Activated CD4-positive, alpha-beta memory T cell treated with anti-CD3 and anti-CD28 coated beads for 36 hours (primary cell): ENCODE measurements at regions not wholly inside any gene's neighbourhood (a gene's known extent, or its start where the extent isn't known, plus 50 kb on each side); places are given as distances from the start of the nearest gene placed in this dataset.
"Not testable (repeated sequence)": the region's sequence is repeated elsewhere in the genome, so short reads cannot be mapped to it uniquely, and the experiment has no call there.

ENCODE experiments used
- CTCF ChIA-PET: fragments of 350-600 bp; sonication (Branson Sonifier 250); formaldehyde crosslinking; loops from one replicate; lab custom pipeline; 2021; ENCODE audit warnings: antibody characterized with exemption, inconsistent platforms; lab: Charles Lee
- POLR2A ChIA-PET: fragments of 350-600 bp; sonication (Branson Sonifier 250); formaldehyde crosslinking; loops from one replicate; lab custom pipeline; 2021; ENCODE audit warnings: antibody characterized with exemption; lab: Charles Lee
- DNase-seq: peaks from one replicate; pipeline ENCODE4 v3.0.0-alpha.2; 2020
- H3K27ac Mint-ChIP-seq: one replicate; pipeline ENCODE4 v1.8.0; 2021; ENCODE audit warnings: mixed read lengths
- H3K27me3 Mint-ChIP-seq: one replicate; pipeline ENCODE4 v1.8.0; 2021; ENCODE audit warnings: mixed read lengths
- H3K36me3 Mint-ChIP-seq: one replicate; pipeline ENCODE4 v1.8.0; 2021; ENCODE audit warnings: mixed read lengths
- H3K4me1 Mint-ChIP-seq: one replicate; pipeline ENCODE4 v1.8.0; 2021; ENCODE audit warnings: low read depth, mixed read lengths
- H3K4me3 Mint-ChIP-seq: one replicate; pipeline ENCODE4 v1.8.0; 2021; ENCODE audit warnings: mild to moderate bottlenecking, mixed read lengths
- H3K9me3 Mint-ChIP-seq: one replicate; pipeline ENCODE4 v1.8.0; 2021; ENCODE audit warnings: mixed read lengths
- intact Hi-C: fragments of 100-400 bp; cut with micrococcal nuclease; formaldehyde crosslinking; loops from one replicate; pipeline ENCODE4 v1.15.1; 2023

DNA sequence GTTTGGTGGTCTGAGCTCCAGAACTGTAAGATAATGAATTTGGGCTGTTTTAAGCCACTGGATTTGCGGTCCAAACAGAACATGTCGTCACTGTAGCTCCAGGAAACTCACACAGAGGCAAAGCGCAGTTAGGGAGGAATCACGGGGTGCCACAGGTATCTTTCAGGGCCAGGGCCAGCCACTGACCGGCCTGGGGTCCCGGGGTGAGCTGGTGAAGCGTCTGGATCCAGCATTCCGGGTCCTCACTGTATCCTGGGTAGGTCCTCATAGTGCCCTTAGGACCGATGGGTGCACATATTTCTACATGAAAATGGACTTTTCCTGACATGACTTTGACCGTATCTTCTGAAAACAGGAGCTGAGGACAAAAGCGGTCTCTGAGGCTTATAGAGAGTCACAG lies 196.0 kb upstream of the HDAC4 start:
- intact Hi-C loops: no loop called here
- no peaks in the 10 kb centered on the region for H3K9me3 Mint-ChIP-seq
- ChIA-PET POLR2A (no interaction called here), CTCF (no interaction called here)
- H3K27ac Mint-ChIP-seq: no peak overlapping the region
- peaks cover 4% of the 10 kb centered on the region for H3K4me1 Mint-ChIP-seq
- H3K4me3 Mint-ChIP-seq: no peak overlapping the region
- H3K36me3 Mint-ChIP-seq: no peaks in the 10 kb centered on the region
- no peaks in the 10 kb centered on the region for H3K27me3 Mint-ChIP-seq
- DNase-seq: peak; percentile 5

DNA sequence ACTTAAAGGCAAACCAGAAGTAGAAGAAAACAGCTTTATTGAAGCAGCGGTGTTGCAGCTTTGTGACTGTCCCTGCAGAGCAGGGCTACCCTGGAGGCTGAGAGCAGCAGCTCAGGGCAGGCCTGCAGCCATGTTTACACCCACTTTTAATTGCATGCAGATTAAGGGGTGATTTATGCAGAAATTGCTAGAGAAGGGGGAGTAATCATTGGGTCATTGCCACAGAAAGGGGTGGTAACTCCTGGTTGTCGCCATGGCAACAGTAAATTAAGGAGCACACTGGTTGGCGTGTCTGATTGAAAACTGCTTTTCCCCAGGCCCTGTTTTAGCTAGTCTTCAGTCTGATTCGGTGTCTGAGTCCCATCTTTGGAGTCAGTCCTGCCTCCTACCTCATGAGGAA lies 195.4 kb upstream of the HDAC4 start:
- Mint-ChIP-seq H3K9me3 (no peaks in the 10 kb centered on the region), H3K4me3 (no peak overlapping the region), H3K27ac (no peak overlapping the region), H3K4me1 (no peaks in the 10 kb centered on the region), H3K36me3 (no peaks in the 10 kb centered on the region), H3K27me3 (no peaks in the 10 kb centered on the region)
- no peak for DNase-seq
- POLR2A ChIA-PET: no interaction called here
- CTCF ChIA-PET: no interaction called here
- intact Hi-C loops: no loop called here

DNA sequence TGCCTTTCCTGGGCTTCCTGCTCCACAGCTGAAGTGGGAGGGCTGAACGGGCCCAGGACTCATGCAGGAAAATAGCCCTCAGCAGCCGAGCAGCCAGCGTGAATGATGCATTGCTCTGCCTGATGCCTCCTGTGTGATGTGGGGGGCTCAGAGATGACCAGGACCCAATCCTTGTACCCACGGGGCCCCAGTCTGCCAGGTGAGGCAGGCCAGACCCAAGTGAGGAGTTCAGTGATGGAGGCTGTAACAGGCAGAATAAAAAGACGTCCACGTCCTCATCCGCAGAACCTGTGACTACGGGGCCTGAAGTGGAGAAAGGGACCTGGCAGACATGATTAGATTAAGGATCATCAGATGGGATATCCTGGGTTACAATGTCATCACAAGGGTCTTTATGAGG lies 194.9 kb upstream of the HDAC4 start:
- CTCF ChIA-PET: no interaction called here
- DNase-seq: no peak
- no peak overlapping the region for H3K27ac Mint-ChIP-seq
- H3K4me1 Mint-ChIP-seq: no peaks in the 10 kb centered on the region
- POLR2A ChIA-PET: no interaction called here
- H3K9me3 Mint-ChIP-seq: no peaks in the 10 kb centered on the region
- no peaks in the 10 kb centered on the region for H3K36me3 Mint-ChIP-seq
- intact Hi-C loops: no loop called here
- H3K27me3 Mint-ChIP-seq: no peaks in the 10 kb centered on the region
- H3K4me3 Mint-ChIP-seq: no peak overlapping the region

DNA sequence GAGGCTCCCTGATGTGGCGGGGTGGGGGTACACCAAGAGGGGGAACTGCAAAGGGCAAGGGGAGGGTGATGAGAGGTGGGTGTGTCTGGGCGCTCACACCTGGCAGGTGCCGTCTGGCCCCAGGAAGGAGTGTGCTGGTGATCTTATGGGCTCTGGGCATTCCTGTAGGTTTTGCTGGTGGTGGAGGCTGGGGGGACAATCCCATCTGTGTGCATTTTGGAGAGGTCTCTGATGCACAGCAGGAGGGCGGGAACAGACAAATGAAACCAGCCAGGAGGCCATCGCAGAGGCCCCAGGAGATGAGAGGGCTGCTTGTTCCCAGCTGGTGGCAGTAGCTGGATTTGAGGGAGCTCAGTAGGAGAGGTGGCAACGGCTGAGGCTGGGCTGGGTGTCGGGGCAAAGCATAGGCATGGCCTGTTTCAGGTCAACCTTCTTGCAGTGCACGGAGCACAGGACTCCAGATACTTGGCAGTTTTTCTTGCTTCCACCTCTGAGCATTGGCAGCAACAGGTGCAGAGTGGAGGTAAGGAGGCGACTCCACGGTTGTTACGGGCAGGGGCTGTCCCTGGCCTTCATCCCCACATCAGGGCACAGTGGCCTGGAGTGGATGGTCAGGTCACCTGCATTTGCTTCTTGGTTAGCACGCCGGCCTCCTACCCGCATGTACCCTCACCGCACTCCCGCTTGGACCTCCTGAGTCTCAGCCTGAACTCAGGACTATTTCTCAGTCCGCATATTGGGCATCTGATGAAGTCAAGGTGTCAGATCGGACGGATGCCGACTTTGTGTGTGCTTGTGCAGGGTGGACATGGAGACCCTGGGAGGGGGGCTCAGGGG lies 194.2 kb upstream of the HDAC4 start:
- Mint-ChIP-seq H3K9me3 (no peaks in the 10 kb centered on the region), H3K27me3 (no peaks in the 10 kb centered on the region), H3K4me1 (no peaks in the 10 kb centered on the region), H3K27ac (no peak overlapping the region), H3K36me3 (no peaks in the 10 kb centered on the region), H3K4me3 (no peak overlapping the region)
- POLR2A ChIA-PET: no interaction called here
- intact Hi-C loops: no loop called here
- peak; percentile 7 for DNase-seq
- CTCF ChIA-PET: interaction anchor here (0.7 kb wide), 1 partner anchor 26 kb away, joined by 3 read pairs; no protein-coding TSS in a partner anchor

DNA sequence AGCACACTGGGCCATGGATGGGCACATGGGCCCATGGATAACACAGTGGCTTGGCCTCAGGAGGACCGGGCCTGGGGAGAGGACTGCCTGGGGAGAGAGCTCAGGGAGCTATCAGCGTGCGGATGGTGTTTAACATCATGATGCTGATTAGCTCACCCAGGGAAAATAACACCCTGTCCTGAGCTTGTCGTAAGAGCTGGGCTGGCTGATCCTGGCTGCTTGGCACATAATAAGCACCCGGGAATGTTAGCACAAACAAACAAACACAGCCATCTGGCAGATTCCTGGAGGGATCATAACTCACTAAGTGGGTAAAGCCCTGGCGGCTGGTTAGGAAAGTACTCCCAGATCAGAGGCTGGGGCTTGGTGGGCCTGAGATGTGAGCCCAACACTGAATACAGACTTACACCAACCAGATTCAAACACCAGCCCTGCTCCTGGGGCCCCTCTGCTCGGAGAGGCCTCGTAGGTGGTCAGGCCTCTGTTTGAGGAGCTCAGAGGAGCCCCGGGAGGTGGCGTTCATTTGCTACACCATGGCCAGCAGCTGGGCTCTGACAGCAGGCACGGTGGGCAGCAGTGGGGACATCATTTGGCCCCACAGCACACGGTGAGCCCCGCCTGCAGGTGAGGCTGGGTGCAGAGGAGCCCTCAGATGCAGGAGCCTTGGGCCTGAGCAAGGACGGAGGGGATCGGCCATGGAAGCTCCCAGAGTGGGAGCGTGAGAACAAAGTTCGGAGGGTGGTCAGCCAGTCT lies 193.4 kb upstream of the HDAC4 start:
- intact Hi-C loops: no loop called here

DNA sequence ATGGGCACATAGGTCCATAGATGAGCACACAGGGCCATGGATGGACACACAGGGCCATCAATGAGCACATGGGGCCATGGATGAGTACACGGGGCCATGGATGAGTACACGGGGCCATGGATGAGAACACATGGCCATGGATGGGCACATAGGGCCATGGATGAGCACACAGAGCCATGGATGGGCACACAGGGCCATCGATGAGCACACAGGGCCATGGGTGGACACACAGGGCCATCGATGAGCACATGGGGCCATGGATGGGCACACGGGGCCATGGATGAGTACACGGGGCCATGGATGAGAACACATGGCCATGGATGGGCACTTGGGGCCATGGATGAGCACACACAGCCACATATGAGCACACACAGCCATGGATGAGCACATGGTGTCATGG lies 192.6 kb upstream of the HDAC4 start:
- Mint-ChIP-seq H3K4me3 (no peak overlapping the region), H3K4me1 (no peaks in the 10 kb centered on the region), H3K27ac (no peak overlapping the region), H3K27me3 (no peaks in the 10 kb centered on the region), H3K9me3 (no peaks in the 10 kb centered on the region), H3K36me3 (no peaks in the 10 kb centered on the region)
- ChIA-PET CTCF (no interaction called here), POLR2A (no interaction called here)
- DNase-seq: no peak
- intact Hi-C loops: no loop called here

More for the DNA sequence above, 193.4 kb upstream of the HDAC4 start:
- Mint-ChIP-seq H3K27ac (no peak overlapping the region), H3K4me3 (no peak overlapping the region), H3K27me3 (no peaks in the 10 kb centered on the region), H3K9me3 (no peaks in the 10 kb centered on the region), H3K4me1 (no peaks in the 10 kb centered on the region), H3K36me3 (no peaks in the 10 kb centered on the region)
- DNase-seq: peak; percentile 6
- POLR2A ChIA-PET: no interaction called here
- CTCF ChIA-PET: no interaction called here

DNA sequence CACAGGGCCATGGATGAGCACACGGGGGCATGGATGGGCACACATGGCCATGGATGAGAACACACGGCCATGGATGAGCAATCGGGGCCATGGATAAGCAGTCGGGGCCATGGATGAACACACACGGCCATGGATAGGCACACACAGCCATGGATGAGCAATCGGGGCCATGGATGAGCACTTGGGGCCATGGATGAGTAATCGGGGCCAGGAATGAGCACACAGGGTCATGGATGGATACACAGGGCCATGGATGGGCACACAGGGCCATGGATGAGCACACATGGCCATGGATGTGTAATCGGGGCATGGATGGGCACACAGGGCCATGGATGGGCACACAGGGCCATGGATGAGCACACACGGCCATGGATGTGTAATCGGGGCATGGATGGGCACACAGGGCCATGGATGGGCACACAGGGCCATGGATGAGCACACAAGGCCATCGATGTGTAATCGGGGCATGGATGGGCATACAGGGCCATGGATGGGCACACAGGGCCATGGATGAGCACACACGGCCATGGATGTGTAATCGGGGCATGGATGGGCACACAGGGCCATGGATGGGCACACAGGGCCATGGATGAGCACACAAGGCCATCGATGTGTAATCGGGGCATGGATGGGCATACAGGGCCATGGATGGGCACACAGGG lies 191.9 kb upstream of the HDAC4 start:
- POLR2A ChIA-PET: not testable (repeated sequence)

DNA sequence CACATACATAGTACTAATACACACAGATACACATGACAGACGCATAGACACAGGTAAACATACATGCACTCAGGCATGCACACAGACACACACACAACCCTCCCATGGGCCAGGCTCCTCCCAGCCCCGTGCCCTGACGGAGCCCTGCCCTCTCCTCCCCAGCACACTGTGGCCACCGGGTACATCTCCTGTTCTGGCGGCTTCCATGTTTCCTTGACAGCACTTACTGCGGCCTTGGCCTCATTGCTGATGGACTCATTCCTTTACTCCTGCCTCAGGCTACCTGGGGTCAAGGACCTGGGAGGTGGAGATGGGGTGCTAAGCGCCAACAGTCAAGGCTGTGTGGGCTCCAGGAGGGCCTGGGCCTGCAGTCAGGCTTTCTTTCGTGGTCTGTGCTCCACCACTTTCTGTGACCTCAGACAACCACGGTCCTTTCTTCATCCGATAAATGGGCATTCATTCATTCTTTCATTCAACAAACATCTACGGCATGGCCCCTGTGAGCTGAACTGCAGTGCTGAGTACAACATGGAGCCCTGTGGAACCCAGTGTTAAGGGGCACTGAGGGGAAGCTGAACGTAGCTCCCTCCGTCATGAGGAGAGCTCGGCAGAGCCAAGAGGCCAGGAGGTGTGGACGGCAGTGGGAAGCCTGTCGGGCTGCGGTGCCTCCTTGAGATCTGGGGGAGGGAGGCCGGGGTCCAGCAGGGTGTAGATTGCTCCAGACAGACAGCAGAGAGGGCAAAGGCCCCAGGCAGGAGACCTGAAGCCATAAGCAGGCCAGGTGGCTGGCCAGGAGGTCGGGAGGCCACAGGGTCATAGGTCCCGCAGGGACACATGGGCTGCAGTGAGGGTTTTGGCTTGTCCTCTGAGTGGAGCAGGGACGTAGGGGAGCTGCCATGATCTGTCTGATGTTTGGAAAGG lies 190.4 kb upstream of the HDAC4 start:
- Mint-ChIP-seq H3K9me3 (no peaks in the 10 kb centered on the region), H3K4me1 (no peaks in the 10 kb centered on the region), H3K4me3 (no peak overlapping the region), H3K36me3 (no peaks in the 10 kb centered on the region), H3K27ac (no peak overlapping the region), H3K27me3 (no peaks in the 10 kb centered on the region)
- ChIA-PET CTCF (no interaction called here), POLR2A (no interaction called here)
- DNase-seq: no peak
- intact Hi-C loops: no loop called here

More for the DNA sequence above, 191.9 kb upstream of the HDAC4 start:
- H3K4me3 Mint-ChIP-seq, H3K27ac Mint-ChIP-seq, intact Hi-C loops, CTCF ChIA-PET, H3K27me3 Mint-ChIP-seq, H3K4me1 Mint-ChIP-seq, H3K9me3 Mint-ChIP-seq, H3K36me3 Mint-ChIP-seq: not testable (repeated sequence)
- peak; percentile 2 for DNase-seq

DNA sequence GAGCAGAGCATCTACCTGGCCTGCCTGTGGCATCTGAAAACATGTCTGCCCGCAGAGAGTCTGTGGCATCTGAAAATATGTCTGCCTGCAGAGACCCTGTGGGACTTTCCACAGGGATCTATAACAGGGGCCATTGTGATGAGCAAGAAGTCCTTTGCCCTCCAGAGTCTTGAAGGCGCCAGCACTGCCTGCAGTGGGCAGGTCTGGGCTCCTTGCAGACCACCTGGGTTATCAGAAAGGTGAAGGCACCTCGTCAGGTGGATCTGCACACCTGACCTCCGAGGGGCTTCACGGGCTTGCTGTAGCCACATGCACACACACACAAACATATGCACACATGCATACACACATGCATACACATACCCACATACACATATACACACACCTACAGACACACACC lies 189.5 kb upstream of the HDAC4 start:
- CTCF ChIA-PET: no interaction called here
- Mint-ChIP-seq H3K36me3 (no peaks in the 10 kb centered on the region), H3K27me3 (no peaks in the 10 kb centered on the region), H3K4me1 (no peaks in the 10 kb centered on the region), H3K9me3 (no peaks in the 10 kb centered on the region), H3K27ac (no peak overlapping the region), H3K4me3 (no peak overlapping the region)
- intact Hi-C loops: no loop called here
- no peak for DNase-seq
- POLR2A ChIA-PET: no interaction called here

DNA sequence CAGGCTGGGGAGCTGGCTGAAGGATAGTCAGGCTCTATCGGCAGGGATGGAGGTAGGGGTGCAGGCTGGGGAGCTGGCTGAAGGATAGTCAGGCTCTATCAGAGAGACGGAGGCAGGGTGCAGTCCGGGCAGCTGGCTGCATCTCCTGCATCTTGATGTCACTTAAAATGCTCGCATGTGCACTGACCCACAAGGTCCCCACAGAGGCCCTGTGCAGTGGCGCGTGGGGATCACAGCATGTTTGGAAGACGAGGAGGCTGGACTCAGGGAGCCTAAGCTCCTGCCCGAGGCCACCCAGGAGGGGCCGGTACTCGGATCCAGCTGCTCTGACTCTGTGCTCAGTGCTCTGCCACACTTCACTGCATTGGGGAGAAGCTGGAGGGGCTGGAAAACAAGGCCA lies 189.0 kb upstream of the HDAC4 start:
- no peak overlapping the region for H3K27ac Mint-ChIP-seq
- H3K27me3 Mint-ChIP-seq: no peaks in the 10 kb centered on the region
- intact Hi-C loops: no loop called here
- H3K36me3 Mint-ChIP-seq: no peaks in the 10 kb centered on the region
- CTCF ChIA-PET: no interaction called here
- DNase-seq: no peak
- no peaks in the 10 kb centered on the region for H3K4me1 Mint-ChIP-seq
- no peak overlapping the region for H3K4me3 Mint-ChIP-seq
- no peaks in the 10 kb centered on the region for H3K9me3 Mint-ChIP-seq
- POLR2A ChIA-PET: no interaction called here

DNA sequence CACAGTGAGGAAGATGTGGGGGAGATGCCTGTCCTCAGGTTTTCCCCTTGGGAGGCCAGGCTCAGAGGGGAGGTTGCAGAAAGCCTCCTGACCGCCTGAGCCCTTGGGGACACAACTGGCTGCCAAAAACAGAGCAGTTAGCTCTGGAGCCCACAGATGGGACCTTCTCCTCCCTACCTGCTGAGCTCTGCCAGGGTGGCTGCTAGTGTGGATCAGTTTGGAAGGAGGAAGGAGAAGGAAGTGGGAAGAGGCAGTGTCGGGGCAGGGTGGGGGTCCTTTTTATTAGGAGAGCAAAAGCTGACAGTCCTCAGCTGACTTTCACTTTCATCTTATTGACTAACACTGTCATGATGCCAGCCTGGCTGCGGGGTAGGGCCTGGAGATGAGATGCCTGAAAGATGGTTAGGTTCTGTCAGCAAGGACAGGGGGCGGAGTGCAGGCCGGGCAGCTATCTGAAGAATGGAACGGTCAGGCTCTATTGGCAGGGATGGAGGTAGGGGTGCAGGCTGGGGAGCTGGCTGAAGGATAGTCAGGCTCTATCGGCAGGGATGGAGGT lies 188.5 kb upstream of the HDAC4 start:
- no peaks in the 10 kb centered on the region for H3K27me3 Mint-ChIP-seq
- DNase-seq: no peak
- POLR2A ChIA-PET: no interaction called here
- no peak overlapping the region for H3K27ac Mint-ChIP-seq
- H3K9me3 Mint-ChIP-seq: no peaks in the 10 kb centered on the region
- H3K4me3 Mint-ChIP-seq: no peak overlapping the region
- no peaks in the 10 kb centered on the region for H3K4me1 Mint-ChIP-seq
- H3K36me3 Mint-ChIP-seq: no peaks in the 10 kb centered on the region
- CTCF ChIA-PET: no interaction called here
- intact Hi-C loops: no loop called here
